Nephron (organoid): ENCODE measurements at regions not wholly inside any gene's neighbourhood (a gene's known extent, or its start where the extent isn't known, plus 50 kb on each side); places are given as distances from the start of the nearest gene placed in this dataset.

Source experiments
- H3K27ac Mint-ChIP-seq, 3 experiments: 2 replicates each; pipeline ENCODE4 v1.8.0; 2020; ENCODE audit warnings: mixed read lengths in 3 of 3, mild to moderate bottlenecking in 2 of 3, moderate library complexity in 1 of 3
- H3K27me3 Mint-ChIP-seq: 2 replicates; pipeline ENCODE4 v1.8.0; 2021; ENCODE audit warnings: low read depth, mild to moderate bottlenecking, moderate library complexity, mixed read lengths
- H3K36me3 Mint-ChIP-seq: 2 replicates; pipeline ENCODE4 v1.8.0; 2020; ENCODE audit warnings: low read depth, mixed read lengths
- H3K4me1 Mint-ChIP-seq: 2 replicates; pipeline ENCODE4 v1.8.0; 2020; ENCODE audit warnings: mixed read lengths
- H3K4me3 Mint-ChIP-seq, 3 experiments: 2 replicates each; pipeline ENCODE4 v1.8.0; 2020; ENCODE audit warnings: mild to moderate bottlenecking in 3 of 3, mixed read lengths in 3 of 3, moderate library complexity in 2 of 3
- H3K9me3 Mint-ChIP-seq: 2 replicates; pipeline ENCODE4 v1.8.0; 2020; ENCODE audit warnings: mixed read lengths
- CTCF ChIP-seq, 3 experiments: fragments of 200-600 bp; sonication (generic); IDR thresholded peaks; one replicate each; pipeline ENCODE4 v1.5.0; 2021; ENCODE audit warnings: antibody characterized with exemption in 3 of 3; ENCODE audit not compliant: unreplicated experiment in 3 of 3

- Mint-ChIP-seq H3K9me3 (no peaks in the 10 kb centered on the region), H3K27me3 (peaks cover 18% of the 10 kb centered on the region), H3K27ac (no peak overlapping the region), H3K4me3 (no peak overlapping the region), H3K4me1 (peaks cover 19% of the 10 kb centered on the region), H3K36me3 (no peaks in the 10 kb centered on the region)
- TF ChIP-seq CTCF (IDR thresholded peaks at IDR 0.05; ENCODE audit: unreplicated experiment in 3 of 3), result no peak
Observed at GRCh38 chr2:219851169-219851568, 223.7 kb downstream of the SLC4A3 start.

DNA sequence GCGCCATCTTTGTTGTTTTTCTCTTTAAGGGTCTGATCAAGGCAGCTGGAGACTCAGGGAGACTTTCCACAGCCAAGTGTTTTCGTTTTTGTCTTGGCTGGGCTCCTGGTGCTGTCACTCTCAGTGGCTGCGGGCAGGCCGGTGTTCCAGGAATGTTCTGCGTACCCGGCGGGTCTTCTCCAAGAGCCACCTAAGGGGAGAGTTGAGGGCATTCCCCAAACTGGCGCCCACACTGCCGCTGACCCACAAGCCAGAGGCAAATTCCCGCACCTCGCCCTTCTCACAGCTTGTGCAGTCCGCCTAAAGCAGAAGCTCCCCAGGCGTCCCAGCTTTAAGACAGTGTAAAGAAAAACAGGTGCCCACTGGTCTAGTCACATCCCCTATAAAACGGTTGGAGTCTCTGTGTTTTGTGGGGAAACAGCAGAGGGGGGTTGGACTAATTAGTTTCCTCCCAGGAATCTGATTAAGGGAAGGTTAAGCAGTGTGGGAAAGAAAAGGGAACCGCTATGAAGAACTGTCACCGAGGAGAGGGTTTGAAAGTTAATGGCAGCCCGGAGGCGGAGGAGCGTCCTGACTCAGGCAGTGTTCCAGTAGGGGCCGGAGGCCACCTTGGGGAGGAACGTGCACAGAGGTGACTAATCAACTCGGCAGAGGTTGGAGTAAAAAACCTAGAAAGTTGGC, 224.5 kb downstream of the SLC4A3 start:
- Mint-ChIP-seq H3K9me3 (no peaks in the 10 kb centered on the region), H3K27me3 (peaks cover 25% of the 10 kb centered on the region), H3K4me1 (peaks cover 24% of the 10 kb centered on the region), H3K27ac (peak overlapping the region; percentile 7 to 36 (median 21)), H3K36me3 (no peaks in the 10 kb centered on the region), H3K4me3 (peak overlapping the region in 2 of 3 experiments; percentile 4 to 7)
- TF ChIP-seq CTCF (IDR thresholded peaks at IDR 0.05; ENCODE audit: unreplicated experiment in 3 of 3), result no peak

- Mint-ChIP-seq H3K36me3 (no peaks in the 10 kb centered on the region), H3K4me1 (peaks cover 28% of the 10 kb centered on the region), H3K4me3 (peak overlapping the region in 2 of 3 experiments; percentile 8 to 19), H3K27ac (peak overlapping the region; percentile 7 to 36 (median 21)), H3K9me3 (no peaks in the 10 kb centered on the region), H3K27me3 (peaks cover 25% of the 10 kb centered on the region)
- TF ChIP-seq CTCF (IDR thresholded peaks at IDR 0.05; ENCODE audit: unreplicated experiment in 3 of 3), result no peak
Observed at GRCh38 chr2:219852626-219853025, 225.2 kb downstream of the SLC4A3 start.

DNA sequence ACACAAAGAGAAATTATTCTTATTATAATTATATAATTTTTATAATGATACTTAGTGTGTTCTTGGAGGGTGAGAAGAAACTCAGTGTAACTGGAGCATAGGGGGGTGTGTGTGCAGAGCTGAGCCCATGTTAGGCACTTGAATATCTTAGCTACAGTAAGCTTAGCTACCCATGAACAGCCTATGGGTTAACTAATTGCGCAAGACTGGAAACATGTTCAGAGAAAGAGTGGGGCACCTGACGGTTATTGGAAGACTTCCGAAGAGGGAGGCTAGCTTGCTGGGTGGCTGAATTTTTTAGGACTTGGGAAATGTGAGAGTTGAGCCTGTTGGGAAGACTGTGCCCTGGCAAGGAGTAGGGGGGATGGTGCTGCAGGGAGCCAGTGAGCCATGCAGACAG, 229.2 kb downstream of the SLC4A3 start:
- no peaks in the 10 kb centered on the region for H3K36me3 Mint-ChIP-seq
- TF ChIP-seq CTCF (IDR thresholded peaks at IDR 0.05; ENCODE audit: unreplicated experiment in 3 of 3), result no peak
- H3K9me3 Mint-ChIP-seq, result no peaks in the 10 kb centered on the region
- peak overlapping the region in 1 of 3 experiments; percentile 19 for H3K4me3 Mint-ChIP-seq
- H3K27me3 Mint-ChIP-seq, result peaks cover 18% of the 10 kb centered on the region
- peaks cover 25% of the 10 kb centered on the region for H3K4me1 Mint-ChIP-seq
- H3K27ac Mint-ChIP-seq, result peak overlapping the region; percentile 20 to 48 (median 21)

GRCh38 chr2:219857751-219858150, 230.3 kb downstream of the SLC4A3 start:
- Mint-ChIP-seq H3K4me3 (no peak overlapping the region), H3K4me1 (peaks cover 15% of the 10 kb centered on the region), H3K9me3 (no peaks in the 10 kb centered on the region), H3K27me3 (peaks cover 18% of the 10 kb centered on the region), H3K27ac (no peak overlapping the region), H3K36me3 (no peaks in the 10 kb centered on the region)
- TF ChIP-seq CTCF (IDR thresholded peaks at IDR 0.05; ENCODE audit: unreplicated experiment in 3 of 3), result no peak

- H3K36me3 Mint-ChIP-seq, result no peaks in the 10 kb centered on the region
- H3K27me3 Mint-ChIP-seq, result peaks cover 5% of the 10 kb centered on the region
- peaks cover 20% of the 10 kb centered on the region for H3K4me1 Mint-ChIP-seq
- no peak for TF ChIP-seq CTCF (IDR thresholded peaks at IDR 0.05; ENCODE audit: unreplicated experiment in 3 of 3)
- no peak overlapping the region for H3K4me3 Mint-ChIP-seq
- H3K27ac Mint-ChIP-seq, result peak overlapping the region in 1 of 3 experiments; percentile 23
- H3K9me3 Mint-ChIP-seq, result peaks cover under 1% of the 10 kb centered on the region
Observed at GRCh38 chr2:219861307-219861706, 233.9 kb downstream of the SLC4A3 start.
